Neural progenitor cell (in vitro differentiated cells): ENCODE measurements at regions not wholly inside any gene's neighbourhood (a gene's known extent, or its start where the extent isn't known, plus 50 kb on each side); places are given as distances from the start of the nearest gene placed in this dataset.

Source experiments
- CTCF ChIP-seq: fragments of 200-600 bp; sonication (generic); IDR thresholded peaks from 2 replicates; pipeline ENCODE4 v1.5.1; 2017; ENCODE audit warnings: antibody characterized with exemption, mild to moderate bottlenecking
- EZH2phosphoT487 ChIP-seq: fragments of 200-600 bp; sonication (generic); IDR thresholded peaks from 2 replicates; pipeline ENCODE4 v1.6.1; 2017; ENCODE audit warnings: antibody characterized with exemption

- TF ChIP-seq EZH2phosphoT487: no peak
- no peak for TF ChIP-seq CTCF
These were observed 936.7 kb downstream of the BRD1 start for GRCh38 chr22:48890693-48891554.
